HG02642 (cell line): ENCODE measurements at regions not wholly inside any gene's neighbourhood (a gene's known extent, or its start where the extent isn't known, plus 50 kb on each side); places are given as distances from the start of the nearest gene placed in this dataset.
A peak's percentile ranks its signal among the peaks of the same experiment; 100 is the strongest.

Experiments
- ATAC-seq: cut with Tn5 transposase; IDR thresholded peaks from one replicate; pipeline ENCODE4 v1.9.1; 2021; ENCODE audit warnings: mild to moderate bottlenecking; ENCODE audit not compliant: unreplicated experiment, poor library complexity

GRCh38 chr1:189851806-189852367 is 625.8 kb downstream of the BRINP3 start:
- no peak for ATAC-seq

- ATAC-seq: peak; percentile 83
Measured at GRCh38 chr1:189859385-189859977, 618.2 kb downstream of the BRINP3 start.

GRCh38 chr1:189866606-189867005 is 611.1 kb downstream of the BRINP3 start:
- no peak for ATAC-seq

- no peak for ATAC-seq
Measured at GRCh38 chr1:189868021-189868420, 609.6 kb downstream of the BRINP3 start.

- ATAC-seq: no peak
Measured at GRCh38 chr1:189874715-189875435, 602.8 kb downstream of the BRINP3 start.

GRCh38 chr1:189880135-189880534 is 597.5 kb downstream of the BRINP3 start:
- no peak for ATAC-seq

GRCh38 chr1:189899686-189900425 is 577.8 kb downstream of the BRINP3 start:
- ATAC-seq: no peak

- no peak for ATAC-seq
Measured at GRCh38 chr1:189904509-189904908, 573.2 kb downstream of the BRINP3 start.

GRCh38 chr1:189908113-189908512 is 569.6 kb downstream of the BRINP3 start:
- ATAC-seq: no peak

- no peak for ATAC-seq
Measured at GRCh38 chr1:189921613-189922012, 556.1 kb downstream of the BRINP3 start.

- no peak for ATAC-seq
Measured at GRCh38 chr1:189927641-189928040, 550.0 kb downstream of the BRINP3 start.

- no peak for ATAC-seq
Measured at GRCh38 chr1:189929501-189930099, 548.1 kb downstream of the BRINP3 start.

- ATAC-seq: no peak
Measured at GRCh38 chr1:189936861-189937260, 540.8 kb downstream of the BRINP3 start.

GRCh38 chr1:189939967-189940366 is 537.7 kb downstream of the BRINP3 start:
- ATAC-seq: no peak

GRCh38 chr1:189941922-189942321 is 535.7 kb downstream of the BRINP3 start:
- ATAC-seq: no peak

GRCh38 chr1:189958756-189959155 is 518.9 kb downstream of the BRINP3 start:
- ATAC-seq: no peak

- ATAC-seq: no peak
Measured at GRCh38 chr1:189960769-189961168, 516.9 kb downstream of the BRINP3 start.

- ATAC-seq: no peak
Measured at GRCh38 chr1:189962181-189962580, 515.5 kb downstream of the BRINP3 start.

GRCh38 chr1:189970331-189971230 is 507.1 kb downstream of the BRINP3 start:
- no peak for ATAC-seq

GRCh38 chr1:189971656-189972055 is 506.0 kb downstream of the BRINP3 start:
- no peak for ATAC-seq
